ENCODE measurements at regions not wholly inside any gene's neighbourhood (a gene's known extent, or its start where the extent isn't known, plus 50 kb on each side); places are given as distances from the start of the nearest gene placed in this dataset.

GRCh38 chr4:52350926-52351325 lies 299.8 kb downstream of the SPATA18 start:
- no peaks in the 10 kb centered on the region for H3K9me3 ChIP-seq (ENCODE audit: low read length)
- H3K9ac ChIP-seq (ENCODE audit: low read length), result no peak overlapping the region
- H3K36me3 ChIP-seq (ENCODE audit: insufficient read depth, low read length), result no peaks in the 10 kb centered on the region
- H3K9me2 ChIP-seq (ENCODE audit: insufficient read depth, low read length), result no peaks in the 10 kb centered on the region
- no peak overlapping the region for H3K27ac ChIP-seq (ENCODE audit: low read length)
- no peaks in the 10 kb centered on the region for H4K20me1 ChIP-seq (ENCODE audit: insufficient read depth)
- no peaks in the 10 kb centered on the region for H3K79me2 ChIP-seq (replicated peaks; ENCODE audit: insufficient read depth, low read length)
- H3K4me3 ChIP-seq (ENCODE audit: low read length), result no peak overlapping the region
- H3K4me2 ChIP-seq (ENCODE audit: low read length), result no peak overlapping the region
- TF ChIP-seq EZH2 (IDR thresholded peaks at IDR 0.05; ENCODE audit: borderline replicate concordance, insufficient read depth, low read length, poor library complexity, severe bottlenecking) (no peak), REST (IDR thresholded peaks at IDR 0.05; ENCODE audit: borderline replicate concordance) (no peak), RAD21 (conservative IDR thresholded peaks at IDR 0.05) (no peak), POLR2AphosphoS5 (IDR thresholded peaks at IDR 0.05) (no peak), MXI1 (conservative IDR thresholded peaks at IDR 0.05; ENCODE audit: poor library complexity, severe bottlenecking) (no peak), SMC3 (conservative IDR thresholded peaks at IDR 0.05; ENCODE audit: poor library complexity) (no peak), EP300 (conservative IDR thresholded peaks at IDR 0.05; ENCODE audit: poor library complexity, severe bottlenecking) (no peak), CTCF (IDR thresholded peaks at IDR 0.05; ENCODE audit: poor library complexity, severe bottlenecking) (no peak), TAF1 (IDR thresholded peaks at IDR 0.05; ENCODE audit: low read depth) (no peak)
- H3F3A ChIP-seq (ENCODE audit: insufficient read depth, low read length, poor library complexity, severe bottlenecking), result no peaks in the 10 kb centered on the region
- H3K27me3 ChIP-seq (ENCODE audit: insufficient read depth, low read depth, low read length), result no peaks in the 10 kb centered on the region
- no peak overlapping the region for H2AFZ ChIP-seq (ENCODE audit: low read depth, low read length)

- H4K20me1 ChIP-seq (ENCODE audit: insufficient read depth), result no peaks in the 10 kb centered on the region
- no peak for TF ChIP-seq RAD21 (conservative IDR thresholded peaks at IDR 0.05)
- TF ChIP-seq CTCF (IDR thresholded peaks at IDR 0.05; ENCODE audit: poor library complexity, severe bottlenecking), result no peak
- no peak for TF ChIP-seq EP300 (conservative IDR thresholded peaks at IDR 0.05; ENCODE audit: poor library complexity, severe bottlenecking)
- TF ChIP-seq REST (IDR thresholded peaks at IDR 0.05; ENCODE audit: borderline replicate concordance), result no peak
- no peak for TF ChIP-seq POLR2AphosphoS5 (IDR thresholded peaks at IDR 0.05)
- TF ChIP-seq MXI1 (conservative IDR thresholded peaks at IDR 0.05; ENCODE audit: poor library complexity, severe bottlenecking), result no peak
- TF ChIP-seq SMC3 (conservative IDR thresholded peaks at IDR 0.05; ENCODE audit: poor library complexity), result no peak
- no peak for TF ChIP-seq TAF1 (IDR thresholded peaks at IDR 0.05; ENCODE audit: low read depth)
- H3F3A ChIP-seq (ENCODE audit: insufficient read depth, low read length, poor library complexity, severe bottlenecking), result no peaks in the 10 kb centered on the region
- H2AFZ ChIP-seq (ENCODE audit: low read depth, low read length), result no peak overlapping the region
- H3K4me2 ChIP-seq (ENCODE audit: low read length), result no peak overlapping the region
- H3K36me3 ChIP-seq (ENCODE audit: insufficient read depth, low read length), result no peaks in the 10 kb centered on the region
- H3K9me3 ChIP-seq (ENCODE audit: low read length), result no peaks in the 10 kb centered on the region
- H3K79me2 ChIP-seq (replicated peaks; ENCODE audit: insufficient read depth, low read length), result no peaks in the 10 kb centered on the region
- H3K9me2 ChIP-seq (ENCODE audit: insufficient read depth, low read length), result no peaks in the 10 kb centered on the region
- H3K27me3 ChIP-seq (ENCODE audit: insufficient read depth, low read depth, low read length), result no peaks in the 10 kb centered on the region
- H3K4me3 ChIP-seq (ENCODE audit: low read length), result no peak overlapping the region
- no peak overlapping the region for H3K27ac ChIP-seq (ENCODE audit: low read length)
- H3K9ac ChIP-seq (ENCODE audit: low read length), result no peak overlapping the region
These were observed 300.7 kb downstream of the USP46 start for GRCh38 chr4:52358366-52358765.

Data from neural cell (in vitro differentiated cells).